CD14-positive monocyte (primary cell): ENCODE measurements at regions not wholly inside any gene's neighbourhood (a gene's known extent, or its start where the extent isn't known, plus 50 kb on each side); places are given as distances from the start of the nearest gene placed in this dataset.

Experiments
- DNase-seq, 3 donors: peaks; one replicate each; pipeline ENCODE4 v3.0.0-alpha.2; 2011 to 2022
- H2AFZ ChIP-seq: 2 replicates; pipeline ENCODE4 v1.6.0; 2012; ENCODE audit warnings: mild to moderate bottlenecking, low read depth, low read length, inconsistent platforms; ENCODE audit not compliant: insufficient read depth, poor library complexity, severe bottlenecking
- H3K27ac ChIP-seq, 2 donors: 1 replicate in 1 of 2; 2 replicates in 1 of 2; pipeline ENCODE4 v1.5.1; 2012 to 2013; ENCODE audit warnings: low read length in 2 of 2, control low read depth in 1 of 2, inconsistent platforms in 1 of 2, low read depth in 1 of 2, mild to moderate bottlenecking in 1 of 2
- H3K27me3 ChIP-seq, 2 donors: one replicate each; pipeline versions ENCODE4 v1.6.0 to v1.6.1; 2011 to 2013; ENCODE audit warnings: low read length in 2 of 2; ENCODE audit not compliant: control insufficient read depth in 2 of 2, insufficient read depth in 2 of 2
- H3K36me3 ChIP-seq, 2 donors: replicated peaks in 1 of 2; 1 replicate in 1 of 2; 2 replicates in 1 of 2; pipeline versions ENCODE4 v1.5.1 to v1.6.1; 2012 to 2013; ENCODE audit warnings: low read length in 2 of 2, control low read depth in 1 of 2, inconsistent platforms in 1 of 2, mild to moderate bottlenecking in 1 of 2; ENCODE audit not compliant: insufficient read depth in 2 of 2, control insufficient read depth in 1 of 2
- H3K4me1 ChIP-seq, 2 donors: 1 replicate in 1 of 2; 2 replicates in 1 of 2; pipeline versions ENCODE4 v1.5.1 to v1.6.1; 2012 to 2013; ENCODE audit warnings: low read length in 2 of 2, control low read depth in 1 of 2, inconsistent platforms in 1 of 2, mild to moderate bottlenecking in 1 of 2, moderate library complexity in 1 of 2; ENCODE audit not compliant: insufficient read depth in 2 of 2, control insufficient read depth in 1 of 2
- H3K4me2 ChIP-seq: replicated peaks from 2 replicates; pipeline ENCODE3; 2012; ENCODE audit warnings: low read length, moderate library complexity, mild to moderate bottlenecking; ENCODE audit not compliant: poor library complexity, severe bottlenecking; ENCODE audit errors: extremely low read depth
- H3K4me3 ChIP-seq, 3 experiments: fragments of 200-600 bp in 1 of 3; sonication (generic) in 1 of 3; replicated peaks in 1 of 3; 1 replicate in 2 of 3; 2 replicates in 1 of 3; pipeline ENCODE4 v1.5.1; 2011 to 2013; ENCODE audit warnings: low read length in 3 of 3, mild to moderate bottlenecking in 3 of 3, control low read depth in 2 of 3, low read depth in 2 of 3, inconsistent platforms in 1 of 3, moderate library complexity in 1 of 3
- H3K79me2 ChIP-seq: 2 replicates; pipeline ENCODE4 v1.6.0; 2012; ENCODE audit warnings: mild to moderate bottlenecking, control low read depth, inconsistent platforms, low read length, moderate library complexity; ENCODE audit not compliant: insufficient read depth
- H3K9ac ChIP-seq: 2 replicates; pipeline ENCODE4 v1.6.0; 2017; ENCODE audit warnings: low read length, mild to moderate bottlenecking; ENCODE audit not compliant: insufficient read depth, poor library complexity, severe bottlenecking
- H3K9me3 ChIP-seq, 2 donors: replicated peaks in 1 of 2; 1 replicate in 1 of 2; 2 replicates in 1 of 2; pipeline versions ENCODE4 v1.5.1 to v1.6.1; 2012 to 2013; ENCODE audit warnings: low read length in 2 of 2, control low read depth in 1 of 2; ENCODE audit not compliant: control insufficient read depth in 1 of 2, insufficient read depth in 1 of 2
- H4K20me1 ChIP-seq: 2 replicates; pipeline ENCODE4 v1.6.0; 2012; ENCODE audit warnings: mild to moderate bottlenecking, low read length, control low read depth, moderate library complexity; ENCODE audit not compliant: insufficient read depth
- H3K27ac Mint-ChIP-seq, 7 donors: one replicate each; pipeline ENCODE4 v1.8.0; 2020; ENCODE audit warnings: mild to moderate bottlenecking in 7 of 7, mixed read lengths in 7 of 7, moderate library complexity in 6 of 7, inconsistent platforms in 2 of 7
- H3K27me3 Mint-ChIP-seq, 3 donors: one replicate each; pipeline ENCODE4 v1.8.0; 2021 to 2022; ENCODE audit warnings: low read depth in 3 of 3, mild to moderate bottlenecking in 3 of 3, mixed read lengths in 3 of 3, moderate library complexity in 3 of 3, inconsistent platforms in 1 of 3
- H3K36me3 Mint-ChIP-seq, 2 donors: one replicate each; pipeline ENCODE4 v1.8.0; 2020; ENCODE audit warnings: mixed read lengths in 2 of 2, inconsistent platforms in 1 of 2, mild to moderate bottlenecking in 1 of 2
- H3K4me1 Mint-ChIP-seq: one replicate; pipeline ENCODE4 v1.8.0; 2020; ENCODE audit warnings: mild to moderate bottlenecking, mixed read lengths
- H3K4me3 Mint-ChIP-seq, 2 donors: one replicate each; pipeline ENCODE4 v1.8.0; 2020; ENCODE audit warnings: mild to moderate bottlenecking in 2 of 2, mixed read lengths in 2 of 2, moderate library complexity in 1 of 2
- H3K9me3 Mint-ChIP-seq, 7 donors: one replicate each; pipeline ENCODE4 v1.8.0; 2020 to 2022; ENCODE audit warnings: mixed read lengths in 7 of 7, mild to moderate bottlenecking in 6 of 7, moderate library complexity in 6 of 7, inconsistent platforms in 2 of 7
- CTCF ChIP-seq: fragments of 200-600 bp; IDR thresholded peaks from one replicate; pipeline ENCODE4 v1.8.0; 2022; ENCODE audit warnings: antibody characterized with exemption, mild to moderate bottlenecking
- WGBS: methylation state at CpG from one replicate; pipeline ENCODE4 v1.1.5; 2013; ENCODE audit warnings: missing lambda C conversion rate; ENCODE audit not compliant: insufficient coverage; 5-methylcytosine and 5-hydroxymethylcytosine counted together
- intact Hi-C, 2 donors: fragments of 100-400 bp; cut with micrococcal nuclease; formaldehyde crosslinking; loops; one replicate each; pipeline versions ENCODE4 v1.15.0 to v1.15.1; 2023

GRCh38 chr5:104539618-104540350 is 977.2 kb upstream of the NUDT12 start:
- no peaks in the 10 kb centered on the region for H3K9me3 ChIP-seq
- DNase-seq, result no peak
- intact Hi-C loops, result no loop called here
- no peaks in the 10 kb centered on the region for H3K27me3 Mint-ChIP-seq
- H3K4me1 Mint-ChIP-seq, result no peaks in the 10 kb centered on the region
- no peak overlapping the region for H3K27ac ChIP-seq
- no peaks in the 10 kb centered on the region for H3K4me1 ChIP-seq
- no peak for TF ChIP-seq CTCF
- H3K27ac Mint-ChIP-seq, result no peak overlapping the region
- H3K36me3 ChIP-seq, result no peaks in the 10 kb centered on the region
- H4K20me1 ChIP-seq, result no peaks in the 10 kb centered on the region
- no peak overlapping the region for H3K4me2 ChIP-seq
- H3K36me3 Mint-ChIP-seq, result no peaks in the 10 kb centered on the region
- no peak overlapping the region for H3K4me3 Mint-ChIP-seq
- no peak overlapping the region for H3K9ac ChIP-seq
- no peak overlapping the region for H2AFZ ChIP-seq
- H3K9me3 Mint-ChIP-seq, result peaks cover 0 to 3% (median 0%) of the 10 kb centered on the region in 7 donors
- no peaks in the 10 kb centered on the region for H3K79me2 ChIP-seq
- H3K27me3 ChIP-seq, result no peaks in the 10 kb centered on the region
- H3K4me3 ChIP-seq, result no peak overlapping the region

- Mint-ChIP-seq H3K4me1 (no peaks in the 10 kb centered on the region), H3K27me3 (no peaks in the 10 kb centered on the region), H3K4me3 (no peak overlapping the region), H3K36me3 (no peaks in the 10 kb centered on the region), H3K9me3 (peaks cover 0 to 3% (median 0%) of the 10 kb centered on the region in 7 donors), H3K27ac (no peak overlapping the region)
- Histone ChIP-seq H3K4me2 (no peak overlapping the region), H3K9ac (no peak overlapping the region), H2AFZ (no peak overlapping the region), H3K9me3 (no peaks in the 10 kb centered on the region), H3K4me3 (no peak overlapping the region), H3K27ac (no peak overlapping the region), H4K20me1 (no peaks in the 10 kb centered on the region), H3K27me3 (no peaks in the 10 kb centered on the region), H3K4me1 (no peaks in the 10 kb centered on the region), H3K36me3 (no peaks in the 10 kb centered on the region), H3K79me2 (no peaks in the 10 kb centered on the region)
- WGBS, result no CpG with 5 or more reads among the region's 6 CpGs
- intact Hi-C loops, result no loop called here
- no peak for DNase-seq
- no peak for TF ChIP-seq CTCF
Measured at GRCh38 chr5:104538734-104539133, 976.1 kb upstream of the NUDT12 start.
